PC-9 (cell line): ENCODE measurements at regions not wholly inside any gene's neighbourhood (a gene's known extent, or its start where the extent isn't known, plus 50 kb on each side); places are given as distances from the start of the nearest gene placed in this dataset.
A peak's percentile ranks its signal among the peaks of the same experiment; 100 is the strongest.

Experiments used
- BruUV-seq: library from RNA; stranded (reverse); fragments of 400-500 nt; replicated peaks from 2 replicates; lab custom pipeline; 2021; lab: Mats Ljungman, UMichigan
- CTCF ChIA-PET: fragments of 300-600 bp; sonication (Branson Sonifier 250); formaldehyde crosslinking; loops from one replicate; lab custom pipeline; 2022; ENCODE audit warnings: antibody characterized with exemption; lab: Charles Lee
- POLR2A ChIA-PET: fragments of 300-600 bp; sonication (Branson Sonifier 250); formaldehyde crosslinking; loops from one replicate; lab custom pipeline; 2022; ENCODE audit warnings: antibody characterized with exemption; ENCODE audit not compliant: unreplicated experiment; lab: Charles Lee
- DNase-seq, 2 experiments: peaks; one replicate each; pipeline versions ENCODE4 v3.0.0 to v3.0.0-alpha.2; 2015 to 2022; ENCODE audit warnings: mixed read lengths in 1 of 2
- H2AFZ ChIP-seq: fragments of 200-600 bp; sonication (generic); 2 replicates; pipeline ENCODE4 v1.8.1; 2017; ENCODE audit warnings: antibody characterized with exemption
- H3F3A ChIP-seq: fragments of 200-600 bp; sonication (generic); 2 replicates; pipeline ENCODE4 v1.8.1; 2017; ENCODE audit warnings: antibody characterized with exemption, mild to moderate bottlenecking, low read depth; ENCODE audit not compliant: insufficient read depth
- H3K27ac ChIP-seq: fragments of 200-600 bp; sonication (generic); 2 replicates; pipeline ENCODE4 v1.6.1; 2016; ENCODE audit warnings: mixed run types
- H3K27me3 ChIP-seq: fragments of 200-600 bp; sonication (generic); 2 replicates; pipeline ENCODE4 v1.6.1; 2016; ENCODE audit warnings: low read depth, mixed run types; ENCODE audit not compliant: insufficient read depth
- H3K36me3 ChIP-seq: fragments of 200-600 bp; sonication (generic); 2 replicates; pipeline ENCODE4 v1.6.1; 2016; ENCODE audit warnings: low read depth, mixed run types
- H3K4me1 ChIP-seq: fragments of 200-600 bp; sonication (generic); replicated peaks from 2 replicates; pipeline ENCODE4 v1.6.1; 2016; ENCODE audit warnings: mixed run types; ENCODE audit not compliant: insufficient read depth
- H3K4me2 ChIP-seq: fragments of 200-600 bp; sonication (generic); 2 replicates; pipeline ENCODE4 v1.6.1; 2017; ENCODE audit warnings: mixed run types
- H3K4me3 ChIP-seq: fragments of 200-600 bp; sonication (generic); 2 replicates; pipeline ENCODE4 v1.6.1; 2016; ENCODE audit warnings: mixed run types
- H3K79me2 ChIP-seq: fragments of 200-600 bp; sonication (generic); 2 replicates; pipeline ENCODE4 v1.6.1; 2017; ENCODE audit warnings: low read depth, mixed run types
- H3K9me2 ChIP-seq: fragments of 200-600 bp; sonication (generic); 2 replicates; pipeline ENCODE4 v1.8.1; 2017; ENCODE audit warnings: mild to moderate bottlenecking; ENCODE audit not compliant: insufficient read depth
- H3K9me3 ChIP-seq: fragments of 200-600 bp; sonication (generic); 2 replicates; pipeline ENCODE4 v1.8.1; 2016; ENCODE audit warnings: low read depth; ENCODE audit not compliant: insufficient read depth
- H4K20me1 ChIP-seq: fragments of 200-600 bp; sonication (generic); 2 replicates; pipeline ENCODE4 v1.8.1; 2017; ENCODE audit not compliant: insufficient read depth
- EZH2 ChIP-seq: fragments of 200-600 bp; sonication (generic); IDR thresholded peaks from 2 replicates; pipeline ENCODE4 v1.8.0; 2017; ENCODE audit warnings: antibody characterized with exemption, low read depth
- intact Hi-C: fragments of 100-400 bp; cut with micrococcal nuclease; formaldehyde crosslinking; loops from one replicate; pipeline ENCODE4 v1.10.0; 2022; ENCODE audit not compliant: unreplicated experiment
- TF ChIP-seq, protein P1 (sequence below): fragments of 200-600 bp; sonication (generic); conservative IDR thresholded peaks from 2 replicates; pipeline ENCODE4 v1.6.1; 2017; ENCODE audit warnings: mixed run types, antibody characterized with exemption, mild to moderate bottlenecking, moderate library complexity

DNA sequence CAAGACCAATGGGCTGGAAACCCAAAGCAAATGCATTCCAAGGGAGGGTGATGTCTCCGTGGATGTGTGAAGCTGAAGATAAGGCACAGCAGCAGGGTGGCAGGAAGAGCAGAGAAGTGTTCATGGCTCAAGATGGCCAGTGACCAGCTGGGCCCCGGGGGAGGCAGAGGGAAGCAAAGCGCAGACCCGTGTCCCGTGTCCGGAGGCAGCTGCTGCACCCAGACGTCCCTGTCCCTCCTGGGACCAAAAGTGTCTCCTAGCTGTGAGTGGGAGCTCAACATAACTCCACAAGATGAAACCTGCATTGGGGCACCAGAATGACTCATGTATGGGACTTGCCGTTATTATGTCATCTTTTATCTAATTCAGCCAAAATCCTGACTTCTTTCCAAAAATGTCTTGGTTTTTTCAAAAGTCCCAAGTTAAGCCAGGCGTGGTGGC lies 118.2 kb downstream of the RIPK4 start:
- CTCF ChIA-PET: no interaction called here
- BruUV-seq: no TSS peak
- Histone ChIP-seq H3K79me2 (peaks cover 6% of the 10 kb centered on the region; the same call in 1 of the 2 replicates), H3K36me3 (no peaks in the 10 kb centered on the region), H3K4me1 (peaks cover 45% of the 10 kb centered on the region), H4K20me1 (no peaks in the 10 kb centered on the region), H3F3A (peaks cover 16% of the 10 kb centered on the region), H3K4me2 (no peak overlapping the region), H2AFZ (no peak overlapping the region), H3K9me2 (no peaks in the 10 kb centered on the region), H3K27me3 (no peaks in the 10 kb centered on the region), H3K4me3 (no peak overlapping the region), H3K27ac (no peak overlapping the region), H3K9me3 (no peaks in the 10 kb centered on the region)
- no peak for TF ChIP-seq EZH2
- TF ChIP-seq, protein P1, sequence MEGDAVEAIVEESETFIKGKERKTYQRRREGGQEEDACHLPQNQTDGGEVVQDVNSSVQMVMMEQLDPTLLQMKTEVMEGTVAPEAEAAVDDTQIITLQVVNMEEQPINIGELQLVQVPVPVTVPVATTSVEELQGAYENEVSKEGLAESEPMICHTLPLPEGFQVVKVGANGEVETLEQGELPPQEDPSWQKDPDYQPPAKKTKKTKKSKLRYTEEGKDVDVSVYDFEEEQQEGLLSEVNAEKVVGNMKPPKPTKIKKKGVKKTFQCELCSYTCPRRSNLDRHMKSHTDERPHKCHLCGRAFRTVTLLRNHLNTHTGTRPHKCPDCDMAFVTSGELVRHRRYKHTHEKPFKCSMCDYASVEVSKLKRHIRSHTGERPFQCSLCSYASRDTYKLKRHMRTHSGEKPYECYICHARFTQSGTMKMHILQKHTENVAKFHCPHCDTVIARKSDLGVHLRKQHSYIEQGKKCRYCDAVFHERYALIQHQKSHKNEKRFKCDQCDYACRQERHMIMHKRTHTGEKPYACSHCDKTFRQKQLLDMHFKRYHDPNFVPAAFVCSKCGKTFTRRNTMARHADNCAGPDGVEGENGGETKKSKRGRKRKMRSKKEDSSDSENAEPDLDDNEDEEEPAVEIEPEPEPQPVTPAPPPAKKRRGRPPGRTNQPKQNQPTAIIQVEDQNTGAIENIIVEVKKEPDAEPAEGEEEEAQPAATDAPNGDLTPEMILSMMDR: no peak
- POLR2A ChIA-PET: interaction anchor here (0.6 kb wide), 1 partner anchor 30 kb away, joined by 3 read pairs; no protein-coding TSS in a partner anchor
- DNase-seq: no peak
- intact Hi-C loops: no loop called here

DNA sequence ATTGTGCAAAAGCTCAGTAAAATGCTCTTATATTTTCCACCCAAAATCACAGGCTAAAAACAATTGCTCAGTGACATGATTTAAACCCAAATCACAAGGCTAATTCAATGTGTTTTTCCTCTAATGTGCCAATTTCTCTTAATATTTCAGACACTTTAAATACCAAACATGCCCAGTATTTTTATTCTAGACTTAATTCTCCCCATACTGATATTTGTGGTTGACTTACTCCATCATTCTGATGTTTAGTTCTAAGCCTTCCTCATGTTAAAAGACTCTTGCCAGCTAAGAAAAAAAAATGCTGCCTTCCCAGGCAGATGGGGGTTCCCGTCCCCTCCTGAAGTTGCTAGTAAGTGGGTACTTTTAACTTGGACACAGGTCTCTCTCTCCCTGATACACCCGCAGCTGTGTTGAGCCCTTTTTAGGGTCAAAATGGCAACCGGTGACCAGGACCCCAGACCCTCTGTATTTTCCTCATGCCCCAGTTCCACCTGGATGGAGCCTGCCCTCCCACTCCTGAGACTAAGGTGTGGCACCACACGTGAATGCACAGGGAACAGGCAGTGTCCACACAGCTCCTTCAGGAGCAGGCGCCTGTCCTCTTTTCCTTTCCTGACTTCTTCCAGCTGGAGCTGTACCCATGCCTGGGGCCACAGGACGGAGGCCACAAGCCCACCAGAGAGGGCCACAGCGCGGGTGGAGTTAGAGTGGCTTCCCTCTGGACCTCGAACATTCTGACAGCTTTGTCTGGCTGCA lies 118.9 kb downstream of the RIPK4 start:
- H3K79me2 ChIP-seq: peaks cover 6% of the 10 kb centered on the region; the same call in 1 of the 2 replicates
- no peaks in the 10 kb centered on the region for H3K36me3 ChIP-seq
- intact Hi-C loops: no loop called here
- BruUV-seq: no TSS peak
- no peak overlapping the region for H3K4me2 ChIP-seq
- CTCF ChIA-PET: no interaction called here
- H3K4me3 ChIP-seq: no peak overlapping the region
- H3K9me2 ChIP-seq: no peaks in the 10 kb centered on the region
- no peak for TF ChIP-seq EZH2
- TF ChIP-seq, protein P1: no peak
- POLR2A ChIA-PET: no interaction called here
- H2AFZ ChIP-seq: no peak overlapping the region
- H4K20me1 ChIP-seq: no peaks in the 10 kb centered on the region
- no peaks in the 10 kb centered on the region for H3K9me3 ChIP-seq
- H3K27me3 ChIP-seq: no peaks in the 10 kb centered on the region
- H3K27ac ChIP-seq: no peak overlapping the region
- H3F3A ChIP-seq: peaks cover 18% of the 10 kb centered on the region
- H3K4me1 ChIP-seq: peaks cover 45% of the 10 kb centered on the region
- no peak for DNase-seq

DNA sequence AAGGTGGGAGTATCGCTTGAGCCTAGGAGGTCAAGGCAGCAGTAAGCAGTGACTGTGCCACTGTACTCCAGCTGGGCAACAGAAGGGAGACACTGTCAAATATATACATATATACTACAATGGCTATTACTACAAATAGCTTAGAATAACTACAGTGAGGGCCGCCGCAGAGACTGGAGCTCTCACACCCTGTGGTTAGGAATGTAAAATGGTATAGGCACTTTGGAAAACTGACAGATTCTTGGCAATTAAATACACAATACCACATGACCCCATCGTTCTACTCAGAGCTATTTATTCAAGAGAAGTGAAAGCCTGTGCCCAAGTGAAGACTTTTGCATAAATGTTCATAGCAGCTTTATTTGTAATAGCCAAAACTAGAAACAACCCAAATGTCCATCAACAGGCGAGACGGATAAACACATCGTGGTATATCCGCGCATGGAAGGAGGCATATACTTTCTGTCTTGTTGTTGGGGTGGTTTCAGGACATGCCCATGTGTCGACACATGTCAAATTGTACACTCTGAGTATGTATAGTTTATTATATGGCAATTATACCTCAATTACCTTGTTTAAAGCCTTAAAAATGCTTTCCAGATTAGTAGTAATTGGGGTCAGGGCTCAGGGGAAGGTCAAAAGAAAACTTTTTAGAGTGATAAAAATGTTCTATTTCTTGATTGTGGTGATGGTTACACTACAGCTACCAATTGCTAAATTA lies 123.4 kb downstream of the RIPK4 start:
- Histone ChIP-seq H3K9me2 (no peaks in the 10 kb centered on the region), H3K4me1 (peaks cover 66% of the 10 kb centered on the region), H3K4me3 (peak overlapping the region; percentile 21; the same call in 1 of the 2 replicates), H3K27me3 (no peaks in the 10 kb centered on the region), H2AFZ (no peak overlapping the region), H3K79me2 (peaks cover 6% of the 10 kb centered on the region; the same call in 1 of the 2 replicates), H3K27ac (peak overlapping the region; percentile 100), H3K9me3 (no peaks in the 10 kb centered on the region), H4K20me1 (no peaks in the 10 kb centered on the region), H3K36me3 (no peaks in the 10 kb centered on the region), H3K4me2 (peak overlapping the region; percentile 85), H3F3A (peaks cover 41% of the 10 kb centered on the region)
- DNase-seq: peak in 1 of 2 experiments; percentile 62
- no TSS peak for BruUV-seq
- CTCF ChIA-PET: interaction anchor here (0.7 kb wide), 1 partner anchor 31 kb away, joined by 12 read pairs; no protein-coding TSS in a partner anchor
- TF ChIP-seq, protein P1: no peak
- TF ChIP-seq EZH2: no peak
- POLR2A ChIA-PET: interaction anchor here (0.5 to 0.8 kb wide), 4 partner anchors 11 to 194 kb away, joined by 4 to 6 read pairs (median 4); no protein-coding TSS in a partner anchor
- intact Hi-C loops: no loop called here
